ENCODE measurements at regions not wholly inside any gene's neighbourhood (a gene's known extent, or its start where the extent isn't known, plus 50 kb on each side); places are given as distances from the start of the nearest gene placed in this dataset.

GRCh38 chr14:42513837-42514236 lies 907.2 kb downstream of the LRFN5 start:
- no peak for TF ChIP-seq HIC1 (tag by site-specific recombination; IDR thresholded peaks at IDR 0.05)
- no peak for TF ChIP-seq ZBTB20 (tag by site-specific recombination; IDR thresholded peaks at IDR 0.05)
- TF ChIP-seq CTCF (tag by site-specific recombination; IDR thresholded peaks at IDR 0.05) = no peak
- no peak for TF ChIP-seq ZNF121 (tag by site-specific recombination; IDR thresholded peaks at IDR 0.05)
- no peak for TF ChIP-seq ZNF629 (tag by site-specific recombination; IDR thresholded peaks at IDR 0.05)
- no peak for TF ChIP-seq ZNF302 (tag by site-specific recombination; IDR thresholded peaks at IDR 0.05; ENCODE audit: low read depth)
- TF ChIP-seq ZNF146 (tag by site-specific recombination; IDR thresholded peaks at IDR 0.05) = no peak
- no peak for TF ChIP-seq ZNF639 (tag by site-specific recombination; IDR thresholded peaks at IDR 0.05)
- TF ChIP-seq ZNF510 (tag by site-specific recombination; IDR thresholded peaks at IDR 0.05; ENCODE audit: insufficient replicate concordance) = no peak
- TF ChIP-seq ZNF266 (tag by site-specific recombination; IDR thresholded peaks at IDR 0.05; ENCODE audit: low read depth) = no peak

Data from HEK293 (cell line).